HEK293T (cell line): ENCODE measurements at regions not wholly inside any gene's neighbourhood (a gene's known extent, or its start where the extent isn't known, plus 50 kb on each side); places are given as distances from the start of the nearest gene placed in this dataset.

ENCODE experiments used
- ARNT ChIP-seq: fragments of 450-650 bp; IDR thresholded peaks from 2 replicates; pipeline ENCODE4 v1.6.1; 2017; ENCODE audit warnings: mild to moderate bottlenecking
- ELF4 ChIP-seq: fragments of 450-650 bp; IDR thresholded peaks from 2 replicates; pipeline ENCODE4 v1.6.1; 2017; ENCODE audit warnings: antibody characterized with exemption
- FOXM1 ChIP-seq: fragments of 450-650 bp; IDR thresholded peaks from 2 replicates; pipeline ENCODE4 v1.6.1; 2017; ENCODE audit warnings: mild to moderate bottlenecking, borderline replicate concordance
- L3MBTL2 ChIP-seq: fragments of 450-650 bp; conservative IDR thresholded peaks from 2 replicates; pipeline ENCODE4 v1.6.1; 2016; ENCODE audit warnings: mild to moderate bottlenecking
- NFRKB ChIP-seq: fragments of 450-650 bp; IDR thresholded peaks from 2 replicates; pipeline ENCODE4 v1.6.1; 2016; ENCODE audit warnings: mild to moderate bottlenecking, moderate library complexity

DNA sequence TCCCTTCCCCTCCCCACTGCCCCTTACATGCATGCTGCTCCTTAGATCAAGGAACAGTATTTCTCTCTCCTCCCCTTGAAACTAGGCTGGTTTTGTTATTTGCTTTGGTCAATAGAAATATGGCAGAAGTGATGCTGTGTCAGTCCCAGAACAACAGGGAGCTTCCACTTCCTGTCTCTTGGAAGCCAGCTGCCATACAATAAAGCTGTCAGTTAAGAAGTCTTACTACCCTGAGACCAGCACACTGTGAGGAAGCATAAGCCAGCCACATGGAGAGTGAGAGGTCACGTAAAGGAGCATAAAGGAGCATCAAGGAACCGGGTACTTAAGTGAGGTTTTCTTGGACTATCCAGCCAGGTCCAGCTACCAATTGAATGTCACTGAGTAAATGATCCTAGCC lies 126.6 kb downstream of the NOL4 start:
- TF ChIP-seq ELF4 (no peak), ARNT (no peak), L3MBTL2 (no peak), NFRKB (no peak), FOXM1 (no peak)
